Kidney (tissue), 13 donors: ENCODE measurements at regions not wholly inside any gene's neighbourhood (a gene's known extent, or its start where the extent isn't known, plus 50 kb on each side); places are given as distances from the start of the nearest gene placed in this dataset.

Experiments used
- DNase-seq, 5 donors: peaks; one replicate each; pipeline ENCODE4 v3.0.0-alpha.2; 2013 to 2020
- FAIRE-seq: peaks from 2 replicates; lab custom pipeline; 2012; peaks lifted over from hg19 to GRCh38; lab: Jason Lieb, UNC
- H3K27ac ChIP-seq, 2 donors: one replicate each; pipeline ENCODE4 v1.7.0; 2013; ENCODE audit warnings: low read depth in 2 of 2, low read length in 2 of 2, inconsistent platforms in 1 of 2
- H3K27me3 ChIP-seq: one replicate; pipeline ENCODE4 v1.7.1; 2013; ENCODE audit warnings: low read length, inconsistent platforms; ENCODE audit not compliant: control insufficient read depth, insufficient read depth
- H3K36me3 ChIP-seq, 3 donors: one replicate each; pipeline versions ENCODE4 v1.7.0 to v1.7.1; 2013; ENCODE audit warnings: low read length in 3 of 3, control low read depth in 1 of 3, inconsistent platforms in 1 of 3; ENCODE audit not compliant: insufficient read depth in 3 of 3, control insufficient read depth in 2 of 3
- H3K4me1 ChIP-seq, 3 donors: one replicate each; pipeline versions ENCODE4 v1.7.0 to v1.7.1; 2013; ENCODE audit warnings: low read length in 3 of 3, inconsistent platforms in 1 of 3, low read depth in 1 of 3; ENCODE audit not compliant: control insufficient read depth in 2 of 3, insufficient read depth in 2 of 3
- H3K4me3 ChIP-seq, 3 donors: one replicate each; pipeline versions ENCODE4 v1.7.0 to v1.8.1; 2013; ENCODE audit warnings: low read length in 3 of 3, control low read depth in 1 of 3, inconsistent platforms in 1 of 3
- H3K9ac ChIP-seq, 3 donors: one replicate each; pipeline versions ENCODE4 v1.7.0 to v1.7.1; 2013; ENCODE audit warnings: low read length in 3 of 3, control low read depth in 1 of 3, inconsistent platforms in 1 of 3
- H3K9me3 ChIP-seq, 3 donors: one replicate each; pipeline versions ENCODE4 v1.7.0 to v1.7.1; 2013; ENCODE audit warnings: low read length in 3 of 3, control low read depth in 1 of 3, inconsistent platforms in 1 of 3; ENCODE audit not compliant: control insufficient read depth in 2 of 3, insufficient read depth in 1 of 3
- intact Hi-C: fragments of 100-400 bp; cut with DNase I; formaldehyde crosslinking; loops from one replicate; pipeline ENCODE4 v1.11.1; 2022
- TF ChIP-seq, protein P1 (sequence below): IDR thresholded peaks from 3 replicates; pipeline ENCODE4 v1.5.1; 2012; ENCODE audit warnings: mild to moderate bottlenecking, moderate library complexity, borderline replicate concordance; ENCODE audit not compliant: insufficient read depth; ENCODE audit errors: extremely low read depth
- donor health status: control.
- donor health status: control.
- donor health status: control.
- donor health status: control.
- donor health status: control.
- donor health status: DM: yes; HTN: yes; CAD: no.
- donor health status: Normal renal cell carcinoma (clear cell type).

DNA sequence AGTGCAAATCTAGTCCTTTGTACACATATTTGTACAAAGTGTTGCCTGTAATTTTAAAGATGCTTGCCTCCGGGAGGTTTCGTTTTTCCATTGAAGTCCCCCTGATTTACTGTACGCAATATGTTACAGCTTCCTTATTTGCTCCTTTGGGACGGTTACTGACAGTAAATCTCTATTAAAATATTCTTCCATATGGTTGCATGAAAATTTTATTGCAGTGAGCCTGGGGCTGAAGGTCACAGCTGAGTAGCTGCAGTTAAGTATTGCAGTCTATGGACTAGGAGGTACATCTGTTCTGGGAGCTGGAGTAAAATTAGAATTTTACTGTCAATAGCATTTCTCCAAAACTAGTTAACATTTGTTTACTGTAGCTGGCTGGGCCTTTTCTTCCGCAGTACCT lies 119.2 kb downstream of the ETAA1 start:
- intact Hi-C loops: no loop called here
- no peak overlapping the region for H3K9ac ChIP-seq
- no peak overlapping the region for H3K27ac ChIP-seq
- no peak overlapping the region for H3K4me3 ChIP-seq
- H3K36me3 ChIP-seq: no peaks in the 10 kb centered on the region
- no peak for FAIRE-seq
- H3K27me3 ChIP-seq: no peaks in the 10 kb centered on the region
- no peaks in the 10 kb centered on the region for H3K9me3 ChIP-seq
- DNase-seq: peak in 3 of 5 donors; percentile 34 to 81 (median 60)
- TF ChIP-seq, protein P1, sequence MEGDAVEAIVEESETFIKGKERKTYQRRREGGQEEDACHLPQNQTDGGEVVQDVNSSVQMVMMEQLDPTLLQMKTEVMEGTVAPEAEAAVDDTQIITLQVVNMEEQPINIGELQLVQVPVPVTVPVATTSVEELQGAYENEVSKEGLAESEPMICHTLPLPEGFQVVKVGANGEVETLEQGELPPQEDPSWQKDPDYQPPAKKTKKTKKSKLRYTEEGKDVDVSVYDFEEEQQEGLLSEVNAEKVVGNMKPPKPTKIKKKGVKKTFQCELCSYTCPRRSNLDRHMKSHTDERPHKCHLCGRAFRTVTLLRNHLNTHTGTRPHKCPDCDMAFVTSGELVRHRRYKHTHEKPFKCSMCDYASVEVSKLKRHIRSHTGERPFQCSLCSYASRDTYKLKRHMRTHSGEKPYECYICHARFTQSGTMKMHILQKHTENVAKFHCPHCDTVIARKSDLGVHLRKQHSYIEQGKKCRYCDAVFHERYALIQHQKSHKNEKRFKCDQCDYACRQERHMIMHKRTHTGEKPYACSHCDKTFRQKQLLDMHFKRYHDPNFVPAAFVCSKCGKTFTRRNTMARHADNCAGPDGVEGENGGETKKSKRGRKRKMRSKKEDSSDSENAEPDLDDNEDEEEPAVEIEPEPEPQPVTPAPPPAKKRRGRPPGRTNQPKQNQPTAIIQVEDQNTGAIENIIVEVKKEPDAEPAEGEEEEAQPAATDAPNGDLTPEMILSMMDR: no peak
- H3K4me1 ChIP-seq: no peaks in the 10 kb centered on the region

DNA sequence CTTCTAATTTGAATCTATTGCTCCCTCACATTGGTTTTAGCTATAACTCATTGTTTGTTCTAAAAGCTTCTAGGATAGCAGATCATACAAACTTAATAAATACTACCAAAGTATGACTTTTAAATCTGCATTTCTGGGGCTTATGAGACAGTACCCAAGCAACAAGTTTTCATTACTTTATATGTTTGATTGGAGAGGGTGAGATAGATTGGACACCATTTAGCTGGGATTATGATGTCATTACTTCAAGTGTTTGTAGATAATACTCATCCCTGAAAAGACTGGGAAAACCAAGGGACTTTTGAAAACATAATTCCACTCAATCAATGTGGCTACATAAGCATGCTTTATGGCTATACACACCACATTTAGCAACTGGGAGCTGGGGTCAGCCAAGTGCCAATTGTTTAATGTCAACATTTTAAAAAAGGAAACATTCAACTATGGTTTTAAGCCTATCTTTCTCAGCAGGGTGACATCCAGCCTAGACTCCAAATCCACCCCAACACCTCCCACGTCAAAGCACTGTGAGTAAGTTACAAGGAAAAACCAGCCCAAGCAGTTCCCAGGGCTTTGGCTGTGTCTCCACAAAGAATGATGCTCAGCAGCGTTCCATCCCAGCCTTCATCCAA lies 119.9 kb downstream of the ETAA1 start:
- no peaks in the 10 kb centered on the region for H3K27me3 ChIP-seq
- H3K36me3 ChIP-seq: no peaks in the 10 kb centered on the region
- no peak overlapping the region for H3K4me3 ChIP-seq
- no peaks in the 10 kb centered on the region for H3K4me1 ChIP-seq
- H3K27ac ChIP-seq: no peak overlapping the region
- peak in 2 of 5 donors; percentile 36 to 73 for DNase-seq
- no peak for FAIRE-seq
- TF ChIP-seq, protein P1: no peak
- H3K9me3 ChIP-seq: no peaks in the 10 kb centered on the region
- H3K9ac ChIP-seq: no peak overlapping the region
- intact Hi-C loops: no loop called here

DNA sequence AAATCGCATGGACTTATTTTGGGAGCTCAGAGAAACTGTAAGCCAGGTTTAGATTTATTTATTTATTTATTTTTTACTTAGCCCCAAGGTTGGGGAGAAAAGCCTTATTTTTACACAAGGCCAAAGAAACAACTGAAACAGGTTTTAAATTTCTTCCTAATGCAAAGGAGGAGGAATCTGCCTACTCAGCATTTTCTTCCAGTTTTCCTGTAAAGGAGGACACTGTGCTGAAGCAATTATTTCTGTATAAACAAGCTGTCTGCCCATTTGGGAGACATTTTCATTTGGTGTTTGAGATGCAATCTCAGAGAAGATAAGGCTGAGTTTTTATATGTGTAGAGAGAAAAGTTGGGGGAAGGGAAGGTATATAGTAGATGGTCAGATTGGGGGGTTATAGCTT lies 125.0 kb downstream of the ETAA1 start:
- peak in 2 of 5 donors; percentile 36 to 45 for DNase-seq
- H3K27ac ChIP-seq: no peak overlapping the region
- no peaks in the 10 kb centered on the region for H3K36me3 ChIP-seq
- H3K4me3 ChIP-seq: no peak overlapping the region
- no peak overlapping the region for H3K9ac ChIP-seq
- intact Hi-C loops: no loop called here
- no peaks in the 10 kb centered on the region for H3K27me3 ChIP-seq
- no peaks in the 10 kb centered on the region for H3K4me1 ChIP-seq
- TF ChIP-seq, protein P1: no peak
- no peak for FAIRE-seq
- H3K9me3 ChIP-seq: no peaks in the 10 kb centered on the region

DNA sequence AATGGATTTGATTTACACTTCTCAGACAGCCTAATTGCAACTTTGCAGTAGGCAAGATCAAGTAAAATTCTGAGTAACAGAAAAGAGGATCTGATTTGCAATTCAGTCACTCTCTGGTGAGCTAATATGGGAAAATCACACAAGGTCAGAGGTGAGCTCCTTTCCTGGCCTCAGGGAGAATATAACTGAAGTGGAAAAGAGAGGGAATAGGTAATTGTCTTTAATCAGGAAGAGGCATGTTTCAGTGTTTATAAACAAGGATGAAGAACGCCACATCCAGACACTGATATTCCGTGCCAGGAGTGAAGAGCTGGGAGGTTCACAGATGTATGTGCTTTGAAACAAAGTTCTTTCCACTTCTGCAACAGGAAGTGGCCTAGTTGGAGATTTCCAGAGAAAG lies 127.1 kb downstream of the ETAA1 start:
- Histone ChIP-seq H3K27me3 (no peaks in the 10 kb centered on the region), H3K9me3 (no peaks in the 10 kb centered on the region), H3K4me3 (no peak overlapping the region), H3K27ac (no peak overlapping the region), H3K4me1 (no peaks in the 10 kb centered on the region), H3K36me3 (no peaks in the 10 kb centered on the region), H3K9ac (no peak overlapping the region)
- TF ChIP-seq, protein P1: no peak
- no peak for FAIRE-seq
- intact Hi-C loops: no loop called here
- no peak for DNase-seq
